ENCODE measurements at regions not wholly inside any gene's neighbourhood (a gene's known extent, or its start where the extent isn't known, plus 50 kb on each side); places are given as distances from the start of the nearest gene placed in this dataset.

DNA sequence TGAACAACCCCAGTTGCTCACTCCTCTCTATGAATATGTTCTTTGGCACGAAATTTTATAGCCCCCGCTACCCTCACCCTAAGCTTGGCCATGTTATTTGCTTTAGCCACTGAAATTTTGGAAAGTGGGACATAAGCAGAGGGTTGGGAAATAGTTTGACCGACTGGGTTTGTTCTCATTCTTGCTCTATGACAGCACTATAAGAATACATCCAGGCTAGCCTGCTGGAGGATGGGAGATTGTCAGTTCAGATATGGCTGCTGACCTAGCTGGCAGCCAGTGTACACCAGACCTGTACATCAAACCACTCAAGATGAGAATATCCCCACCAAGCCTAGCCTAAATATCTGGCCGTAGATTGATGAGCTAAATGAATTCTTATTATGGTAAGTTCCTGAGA, 298.1 kb downstream of the PDGFC start:
- Histone ChIP-seq H3K27ac (no peak overlapping the region), H3K27me3 (no peaks in the 10 kb centered on the region), H3K4me3 (no peak overlapping the region), H3K9me3 (no peaks in the 10 kb centered on the region), H3K4me1 (peaks cover 0 to 3% (median 0%) of the 10 kb centered on the region in 12 donors), H3K36me3 (no peaks in the 10 kb centered on the region)
- DNase-seq, result no peak
- TF ChIP-seq, protein P1, sequence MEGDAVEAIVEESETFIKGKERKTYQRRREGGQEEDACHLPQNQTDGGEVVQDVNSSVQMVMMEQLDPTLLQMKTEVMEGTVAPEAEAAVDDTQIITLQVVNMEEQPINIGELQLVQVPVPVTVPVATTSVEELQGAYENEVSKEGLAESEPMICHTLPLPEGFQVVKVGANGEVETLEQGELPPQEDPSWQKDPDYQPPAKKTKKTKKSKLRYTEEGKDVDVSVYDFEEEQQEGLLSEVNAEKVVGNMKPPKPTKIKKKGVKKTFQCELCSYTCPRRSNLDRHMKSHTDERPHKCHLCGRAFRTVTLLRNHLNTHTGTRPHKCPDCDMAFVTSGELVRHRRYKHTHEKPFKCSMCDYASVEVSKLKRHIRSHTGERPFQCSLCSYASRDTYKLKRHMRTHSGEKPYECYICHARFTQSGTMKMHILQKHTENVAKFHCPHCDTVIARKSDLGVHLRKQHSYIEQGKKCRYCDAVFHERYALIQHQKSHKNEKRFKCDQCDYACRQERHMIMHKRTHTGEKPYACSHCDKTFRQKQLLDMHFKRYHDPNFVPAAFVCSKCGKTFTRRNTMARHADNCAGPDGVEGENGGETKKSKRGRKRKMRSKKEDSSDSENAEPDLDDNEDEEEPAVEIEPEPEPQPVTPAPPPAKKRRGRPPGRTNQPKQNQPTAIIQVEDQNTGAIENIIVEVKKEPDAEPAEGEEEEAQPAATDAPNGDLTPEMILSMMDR (IDR thresholded peaks at IDR 0.05), result no peak
- TF ChIP-seq POLR2A (IDR thresholded peaks at IDR 0.05), result no peak
- ATAC-seq, result no peak
- WGBS, 4 donors, result 78 to 83% (median 80%) methylated on average over 4 of the region's 4 CpGs
- intact Hi-C loops (cut with DNase I), result loop anchor here in 2 of 10 donors (10.0 kb wide), 1 partner anchor 199 kb away; no protein-coding TSS in a partner anchor

DNA sequence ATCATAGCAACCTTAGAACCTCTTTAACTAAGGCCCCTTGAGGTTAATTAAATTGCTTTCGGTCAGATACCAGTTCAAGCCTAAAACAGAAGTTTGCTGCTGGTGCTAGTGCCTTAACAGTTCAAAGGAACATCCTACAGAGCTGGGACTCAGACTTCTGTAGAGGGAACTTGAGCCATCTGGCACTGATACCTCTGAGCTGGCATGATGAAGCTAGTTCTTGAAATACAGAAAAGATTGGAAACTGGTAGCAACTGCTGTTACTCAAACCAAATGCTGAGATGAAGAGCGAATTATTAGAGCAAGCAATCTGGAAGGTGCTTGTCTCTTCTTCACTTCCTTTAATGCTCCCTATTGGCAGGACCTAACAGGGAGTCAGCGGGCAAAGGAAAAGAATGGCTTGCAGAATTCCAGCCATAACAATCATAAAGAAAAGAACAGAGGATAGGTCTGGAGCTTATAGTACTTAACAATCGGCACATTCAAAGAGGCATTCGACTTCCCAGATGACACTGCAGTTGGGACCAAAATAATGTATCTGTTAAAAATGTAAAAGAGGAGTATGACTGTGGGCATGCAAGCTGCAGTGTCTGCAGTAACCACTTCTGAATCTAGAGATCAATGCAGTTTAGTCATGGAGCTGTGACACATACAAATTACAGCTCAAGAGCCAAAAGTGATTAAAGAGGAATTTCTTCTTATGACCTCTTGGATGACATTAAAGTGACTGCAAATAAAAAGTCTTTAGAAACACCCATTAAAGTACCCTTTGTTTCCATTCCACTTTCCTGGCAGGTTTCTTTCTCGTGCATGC, 298.9 kb downstream of the PDGFC start:
- H3K4me3 ChIP-seq, result no peak overlapping the region
- WGBS, 4 donors, result 50 to 61% (median 58%) methylated on average over 6 of the region's 6 CpGs
- ATAC-seq, result no peak

DNA sequence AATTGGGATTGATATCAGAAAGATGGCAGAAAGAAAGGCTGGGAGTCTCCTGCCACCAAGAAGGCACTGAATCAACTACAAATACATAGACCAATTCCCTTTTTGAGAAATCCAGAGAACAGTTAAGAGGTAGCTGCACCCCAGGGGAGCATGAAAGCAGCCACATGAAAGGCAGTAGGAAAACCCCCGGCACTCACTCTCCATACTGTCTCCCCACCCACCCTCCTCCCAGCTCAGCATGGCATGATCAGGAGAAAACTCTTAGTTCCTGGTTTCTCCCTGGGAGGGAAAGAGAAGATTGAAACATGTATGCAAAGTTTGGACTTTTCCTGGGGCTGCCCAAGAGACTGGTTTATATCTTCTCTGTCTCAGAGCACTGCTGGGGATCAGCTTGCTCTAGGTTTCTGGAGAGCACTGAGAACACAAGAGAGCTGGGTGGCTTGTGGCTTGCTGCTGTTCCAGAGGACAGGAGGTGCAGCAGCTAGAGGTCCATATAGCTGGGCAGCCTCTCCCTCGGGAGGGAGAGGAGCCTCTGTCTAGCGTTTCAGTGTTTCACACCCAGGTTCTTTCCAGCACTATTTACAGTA, 305.7 kb downstream of the PDGFC start:
- no peak for DNase-seq
- Histone ChIP-seq H3K4me3 (no peak overlapping the region), H3K36me3 (no peaks in the 10 kb centered on the region), H3K4me1 (no peaks in the 10 kb centered on the region), H3K27me3 (no peaks in the 10 kb centered on the region), H3K27ac (no peak overlapping the region), H3K9me3 (no peaks in the 10 kb centered on the region)
- TF ChIP-seq POLR2A (IDR thresholded peaks at IDR 0.05), result no peak
- TF ChIP-seq, protein P1 (IDR thresholded peaks at IDR 0.05), result no peak
- 63 to 74% (median 67%) methylated on average over 3 of the region's 3 CpGs for WGBS, 4 donors
- ATAC-seq, result no peak
- intact Hi-C loops (cut with DNase I), result no loop called here

More for the DNA sequence above, 298.9 kb downstream of the PDGFC start:
- no peak overlapping the region for H3K27ac ChIP-seq
- no peak for DNase-seq
- H3K9me3 ChIP-seq, result no peaks in the 10 kb centered on the region
- TF ChIP-seq POLR2A (IDR thresholded peaks at IDR 0.05), result no peak
- no peaks in the 10 kb centered on the region for H3K27me3 ChIP-seq
- intact Hi-C loops (cut with DNase I), result loop anchor here in 2 of 10 donors (10.0 kb wide), 1 partner anchor 198 kb away; no protein-coding TSS in a partner anchor
- H3K4me1 ChIP-seq, result peaks cover 0 to 3% (median 0%) of the 10 kb centered on the region in 12 donors
- H3K36me3 ChIP-seq, result no peaks in the 10 kb centered on the region

DNA sequence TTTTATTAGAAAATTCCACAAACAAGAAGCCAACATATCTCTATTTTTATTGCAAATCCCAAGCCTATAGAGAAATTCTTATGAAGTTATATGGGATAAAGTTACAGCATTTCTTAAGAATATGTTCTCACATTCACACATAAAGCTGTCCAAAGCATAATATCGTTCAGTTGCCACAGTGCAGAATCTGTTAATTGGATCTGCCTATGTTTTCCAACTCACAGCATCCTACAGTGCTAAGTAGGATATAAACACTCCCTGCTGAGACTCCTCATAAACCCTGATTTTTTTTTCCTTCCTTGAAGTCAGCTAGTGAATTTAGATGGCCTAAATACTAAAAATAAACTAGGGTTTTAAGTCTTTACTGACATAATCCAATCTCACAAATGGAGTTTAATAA, 307.9 kb downstream of the PDGFC start:
- H3K9me3 ChIP-seq, result no peaks in the 10 kb centered on the region
- H3K4me3 ChIP-seq, result no peak overlapping the region
- DNase-seq (no peak), ATAC-seq (no peak)
- TF ChIP-seq, protein P1 (IDR thresholded peaks at IDR 0.05), result no peak
- no peak for TF ChIP-seq POLR2A (IDR thresholded peaks at IDR 0.05)
- no peaks in the 10 kb centered on the region for H3K4me1 ChIP-seq
- H3K27me3 ChIP-seq, result no peaks in the 10 kb centered on the region
- intact Hi-C loops (cut with DNase I), result no loop called here
- no peaks in the 10 kb centered on the region for H3K36me3 ChIP-seq
- H3K27ac ChIP-seq, result no peak overlapping the region
- WGBS, 4 donors, result 37 to 52% (median 46%) methylated on average over 1 of the region's 1 CpG
